NCI-H2227 treated with DMSO at 0.1 percent for 48 hours (cell line): ENCODE measurements at regions not wholly inside any gene's neighbourhood (a gene's known extent, or its start where the extent isn't known, plus 50 kb on each side); places are given as distances from the start of the nearest gene placed in this dataset.
A peak's percentile ranks its signal among the peaks of the same experiment; 100 is the strongest.
"Not testable (repeated sequence)": the region's sequence is repeated elsewhere in the genome, so short reads cannot be mapped to it uniquely, and the experiment has no call there.

Experiments
- DNase-seq: peaks from one replicate; lab custom pipeline; 2025; lab: John Stamatoyannopoulos, UW

- DNase-seq = no peak
These were observed 172.8 kb upstream of the NUDT4 start for GRCh38 chr12:93204896-93205295.

GRCh38 chr12:93205361-93205760, 172.4 kb upstream of the NUDT4 start:
- DNase-seq = no peak

GRCh38 chr12:93208011-93208410, 169.7 kb upstream of the NUDT4 start:
- no peak for DNase-seq

GRCh38 chr12:93214523-93215289, 163.0 kb upstream of the NUDT4 start:
- no peak for DNase-seq

GRCh38 chr12:93215290-93215678, 162.4 kb upstream of the NUDT4 start:
- no peak for DNase-seq

GRCh38 chr12:93219947-93220346, 157.8 kb upstream of the NUDT4 start:
- peak; percentile 81 for DNase-seq

GRCh38 chr12:93221841-93222240, 155.9 kb upstream of the NUDT4 start:
- no peak for DNase-seq

- DNase-seq = no peak
These were observed 154.0 kb upstream of the NUDT4 start for GRCh38 chr12:93223440-93224426.

- no peak for DNase-seq
These were observed 152.6 kb upstream of the NUDT4 start for GRCh38 chr12:93225094-93225493.

GRCh38 chr12:93226361-93226760, 151.4 kb upstream of the NUDT4 start:
- no peak for DNase-seq

- DNase-seq = no peak
These were observed 148.0 kb upstream of the NUDT4 start for GRCh38 chr12:93229494-93230325.

GRCh38 chr12:93230326-93230720, 147.4 kb upstream of the NUDT4 start:
- DNase-seq = no peak

- no peak for DNase-seq
These were observed 145.8 kb upstream of the NUDT4 start for GRCh38 chr12:93231938-93232337.

GRCh38 chr12:93234641-93235040, 143.1 kb upstream of the NUDT4 start:
- DNase-seq = no peak

GRCh38 chr12:93235881-93236280, 141.8 kb upstream of the NUDT4 start:
- DNase-seq = no peak

- no peak for DNase-seq
These were observed 140.3 kb upstream of the NUDT4 start for GRCh38 chr12:93237235-93237915.

- not testable (repeated sequence) for DNase-seq
These were observed 139.0 kb upstream of the NUDT4 start for GRCh38 chr12:93238512-93239262.

GRCh38 chr12:93239789-93240188, 137.9 kb upstream of the NUDT4 start:
- DNase-seq = not testable (repeated sequence)

GRCh38 chr12:93242154-93242972, 135.4 kb upstream of the NUDT4 start:
- DNase-seq = no peak

- no peak for DNase-seq
These were observed 134.4 kb upstream of the NUDT4 start for GRCh38 chr12:93243382-93243688.
